ENCODE measurements at regions not wholly inside any gene's neighbourhood (a gene's known extent, or its start where the extent isn't known, plus 50 kb on each side); places are given as distances from the start of the nearest gene placed in this dataset.
"Not testable (repeated sequence)": the region's sequence is repeated elsewhere in the genome, so short reads cannot be mapped to it uniquely, and the experiment has no call there.

GRCh38 chr4:3932734-3933133, 166.5 kb downstream of the ADRA2C start:
- DNase-seq (ENCODE audit: low spot score), result not testable (repeated sequence)

GRCh38 chr4:3935406-3935805, 169.2 kb downstream of the ADRA2C start:
- not testable (repeated sequence) for DNase-seq (ENCODE audit: low spot score)

DNA sequence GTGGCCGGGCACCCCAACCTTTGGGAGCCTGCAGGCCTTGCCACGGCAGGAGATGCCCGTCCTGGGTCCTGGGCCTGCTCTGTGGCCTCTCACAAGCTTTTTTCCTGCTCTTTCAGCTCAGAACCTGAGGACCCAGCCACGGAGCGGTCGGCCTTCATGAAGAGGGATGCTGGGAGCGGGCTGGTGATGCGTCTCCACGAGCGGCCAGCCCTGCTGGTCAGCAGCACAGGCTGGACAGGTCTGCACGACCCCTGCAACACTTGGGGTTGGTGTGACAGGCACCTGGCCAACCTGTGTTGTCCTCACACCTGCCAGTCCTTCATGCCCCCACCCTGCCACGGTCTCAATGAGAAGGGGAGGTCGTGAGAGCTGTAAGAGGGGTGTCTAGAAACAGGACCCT, 170.0 kb downstream of the ADRA2C start:
- no peak for DNase-seq (ENCODE audit: low spot score)

- DNase-seq (ENCODE audit: low spot score), result not testable (repeated sequence)
These were observed 171.8 kb downstream of the ADRA2C start for GRCh38 chr4:3937849-3938562.

- DNase-seq (ENCODE audit: low spot score), result not testable (repeated sequence)
These were observed 172.5 kb downstream of the ADRA2C start for GRCh38 chr4:3938676-3939075.

DNA sequence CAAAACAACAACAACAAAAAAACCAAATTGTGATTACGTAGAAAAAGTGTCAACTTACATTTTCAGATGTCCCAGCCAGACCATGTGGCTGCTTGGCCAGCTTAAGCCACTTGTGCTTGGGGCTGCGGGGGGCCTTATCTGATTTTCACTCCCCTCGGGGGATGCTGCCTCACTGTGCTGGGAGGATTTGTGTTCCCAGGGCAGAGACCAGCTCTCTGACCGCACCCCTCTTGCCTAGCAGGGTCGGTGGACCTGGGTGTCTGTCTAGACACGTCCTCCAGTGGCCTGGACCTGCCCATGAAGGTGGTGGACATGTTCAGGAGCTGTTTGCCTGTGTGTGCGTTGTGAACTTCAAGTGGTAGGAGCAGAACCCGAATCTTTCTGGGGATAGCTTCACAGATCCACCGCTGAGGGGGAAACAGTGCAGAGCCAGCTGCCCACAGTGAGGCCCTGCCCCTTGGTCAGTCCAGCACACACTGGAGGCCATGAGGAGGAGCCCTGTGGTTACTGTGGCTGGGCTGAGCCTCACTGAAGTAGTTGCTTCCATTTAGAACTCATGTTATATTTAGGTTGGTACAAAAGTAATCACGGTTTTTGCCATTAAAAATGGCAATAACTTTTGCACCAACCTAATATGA, 173.9 kb downstream of the ADRA2C start:
- not testable (repeated sequence) for DNase-seq (ENCODE audit: low spot score)

- not testable (repeated sequence) for DNase-seq (ENCODE audit: low spot score)
These were observed 175.7 kb downstream of the ADRA2C start for GRCh38 chr4:3941735-3942522.

GRCh38 chr4:3942569-3942971, 176.4 kb downstream of the ADRA2C start:
- DNase-seq (ENCODE audit: low spot score), result peak; percentile 46

DNA sequence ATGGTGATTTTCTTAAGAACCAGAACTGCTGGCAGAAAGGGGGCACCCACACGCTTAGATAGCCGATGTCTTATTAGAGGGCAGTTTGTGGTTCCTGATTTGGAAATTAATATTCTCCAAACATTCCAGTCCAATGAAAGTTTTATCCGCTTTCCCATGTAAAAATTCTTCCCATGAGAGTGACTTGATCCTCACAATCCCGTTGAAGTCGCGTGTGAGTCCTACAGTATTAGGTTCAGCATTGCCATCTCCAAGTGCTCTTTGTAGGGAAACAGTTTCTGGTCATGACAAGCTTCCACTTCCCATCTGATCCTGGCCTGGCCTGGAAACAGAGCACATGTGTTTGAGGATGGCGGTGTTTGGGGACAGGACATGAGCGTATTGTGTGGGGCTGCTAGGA, 176.9 kb downstream of the ADRA2C start:
- DNase-seq (ENCODE audit: low spot score), result not testable (repeated sequence)

GRCh38 chr4:3945511-3946290, 179.5 kb downstream of the ADRA2C start:
- DNase-seq (ENCODE audit: low spot score), result no peak

GRCh38 chr4:3946553-3946952, 180.4 kb downstream of the ADRA2C start:
- not testable (repeated sequence) for DNase-seq (ENCODE audit: low spot score)

GRCh38 chr4:3947761-3948160, 181.6 kb downstream of the ADRA2C start:
- not testable (repeated sequence) for DNase-seq (ENCODE audit: low spot score)

DNA sequence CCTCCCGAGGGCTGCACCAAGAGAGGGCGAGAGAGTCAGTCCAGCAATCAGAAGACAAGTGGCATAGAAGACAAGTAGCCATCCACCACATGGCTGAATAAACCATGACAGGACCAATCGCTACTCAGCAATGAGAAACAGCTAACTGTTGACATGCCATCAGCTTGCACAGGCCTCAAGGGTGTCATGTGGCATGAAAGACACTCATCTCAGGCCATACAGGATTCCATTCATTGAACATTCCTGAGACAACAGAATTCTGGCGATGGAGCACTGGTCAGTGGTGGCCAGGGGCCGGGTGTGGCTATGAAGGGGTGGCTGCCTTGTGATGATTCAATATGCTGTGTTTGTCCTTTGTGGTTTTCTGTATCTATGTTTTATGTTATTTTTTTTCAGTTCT, 182.0 kb downstream of the ADRA2C start:
- DNase-seq (ENCODE audit: low spot score), result not testable (repeated sequence)

GRCh38 chr4:3949916-3950315, 183.7 kb downstream of the ADRA2C start:
- peak; percentile 44 for DNase-seq (ENCODE audit: low spot score)

DNA sequence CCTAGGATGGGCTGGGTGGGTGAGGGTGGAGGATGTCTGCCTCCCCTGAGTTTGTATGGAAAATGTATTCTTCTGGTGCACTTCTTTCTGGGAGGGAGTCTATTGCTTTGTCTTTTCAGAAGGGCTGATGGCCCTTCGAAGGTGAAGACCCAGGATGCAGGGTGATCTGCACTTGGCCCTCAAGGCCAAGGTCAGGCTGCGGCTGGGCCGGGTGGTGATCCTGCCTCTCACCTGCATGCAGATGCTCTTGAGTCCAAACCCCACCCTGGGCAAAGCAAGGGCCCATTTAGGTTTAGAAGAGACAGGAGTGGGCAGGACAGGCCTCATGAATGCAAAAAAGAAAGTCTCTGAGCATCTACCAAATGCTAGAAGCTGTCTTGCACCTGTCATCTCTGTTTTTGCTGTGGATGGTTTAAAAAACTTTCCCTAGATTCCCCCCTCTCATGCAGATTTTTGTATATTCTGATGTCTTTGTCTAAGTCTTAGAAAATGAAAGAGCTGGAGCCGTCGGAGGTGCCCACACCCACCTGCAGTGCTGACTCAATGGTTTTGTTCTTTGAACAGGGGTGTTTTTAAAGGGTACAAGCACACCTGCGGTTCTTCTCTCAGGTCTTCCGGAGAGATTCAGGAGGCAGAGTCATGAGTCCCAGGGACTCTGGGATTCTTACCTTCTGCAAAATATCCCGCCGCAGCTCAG, 186.4 kb downstream of the ADRA2C start:
- not testable (repeated sequence) for DNase-seq (ENCODE audit: low spot score)

DNA sequence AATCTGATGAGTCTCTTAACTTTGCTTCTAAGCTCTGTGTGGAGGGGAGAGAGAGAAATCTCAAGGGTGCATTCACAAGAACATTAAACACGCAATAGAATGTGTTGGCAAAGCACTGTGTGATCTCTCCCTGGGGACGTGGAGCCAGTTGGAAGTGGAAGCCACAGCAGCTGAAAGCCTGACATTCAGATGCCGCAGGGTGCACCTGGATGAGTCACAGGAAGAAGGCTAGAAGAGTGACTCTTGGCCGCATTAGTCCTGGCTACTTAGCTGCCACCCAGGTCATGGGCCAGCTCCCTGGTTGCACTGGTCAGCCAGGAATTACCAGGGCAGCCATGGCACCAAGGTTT, 186.9 kb downstream of the ADRA2C start:
- not testable (repeated sequence) for DNase-seq (ENCODE audit: low spot score)

DNA sequence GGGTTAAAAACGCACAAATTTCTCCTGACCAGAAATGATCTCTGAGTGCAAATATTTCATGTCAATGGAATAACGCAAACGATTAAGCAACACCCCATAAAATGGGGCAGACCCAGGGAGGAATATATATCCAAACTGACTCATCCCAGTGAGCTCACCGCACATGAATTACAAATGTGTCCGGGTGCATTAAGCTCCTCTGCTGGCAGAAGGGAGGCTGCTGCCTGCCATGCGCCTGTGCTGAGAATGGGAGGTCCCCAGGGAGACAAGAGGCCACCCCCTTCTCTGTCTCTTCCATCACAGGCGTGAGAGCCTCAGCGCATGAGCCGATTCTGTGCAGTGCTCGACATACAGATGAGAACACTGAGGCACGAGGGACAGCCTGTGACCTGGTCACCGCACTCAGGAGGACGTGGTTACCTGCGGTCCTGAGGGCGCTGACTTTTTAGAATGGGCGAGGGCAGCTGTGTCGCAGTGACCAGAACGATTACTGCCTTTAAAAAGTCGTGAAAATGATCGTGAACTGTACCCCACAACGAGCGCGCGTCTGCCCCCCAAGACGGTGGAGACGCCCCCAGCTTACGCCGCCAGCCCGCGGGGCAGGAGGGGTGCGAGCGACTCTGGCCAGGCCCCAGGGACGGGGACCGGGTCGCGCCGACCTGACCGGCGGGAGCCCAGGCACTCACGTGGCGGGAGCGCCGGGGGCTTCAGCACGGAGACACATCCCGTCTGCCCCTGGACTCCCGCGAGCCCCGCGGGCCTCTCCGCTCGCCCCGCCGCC, 188.5 kb downstream of the ADRA2C start:
- DNase-seq (ENCODE audit: low spot score), result peak; percentile 76

DNA sequence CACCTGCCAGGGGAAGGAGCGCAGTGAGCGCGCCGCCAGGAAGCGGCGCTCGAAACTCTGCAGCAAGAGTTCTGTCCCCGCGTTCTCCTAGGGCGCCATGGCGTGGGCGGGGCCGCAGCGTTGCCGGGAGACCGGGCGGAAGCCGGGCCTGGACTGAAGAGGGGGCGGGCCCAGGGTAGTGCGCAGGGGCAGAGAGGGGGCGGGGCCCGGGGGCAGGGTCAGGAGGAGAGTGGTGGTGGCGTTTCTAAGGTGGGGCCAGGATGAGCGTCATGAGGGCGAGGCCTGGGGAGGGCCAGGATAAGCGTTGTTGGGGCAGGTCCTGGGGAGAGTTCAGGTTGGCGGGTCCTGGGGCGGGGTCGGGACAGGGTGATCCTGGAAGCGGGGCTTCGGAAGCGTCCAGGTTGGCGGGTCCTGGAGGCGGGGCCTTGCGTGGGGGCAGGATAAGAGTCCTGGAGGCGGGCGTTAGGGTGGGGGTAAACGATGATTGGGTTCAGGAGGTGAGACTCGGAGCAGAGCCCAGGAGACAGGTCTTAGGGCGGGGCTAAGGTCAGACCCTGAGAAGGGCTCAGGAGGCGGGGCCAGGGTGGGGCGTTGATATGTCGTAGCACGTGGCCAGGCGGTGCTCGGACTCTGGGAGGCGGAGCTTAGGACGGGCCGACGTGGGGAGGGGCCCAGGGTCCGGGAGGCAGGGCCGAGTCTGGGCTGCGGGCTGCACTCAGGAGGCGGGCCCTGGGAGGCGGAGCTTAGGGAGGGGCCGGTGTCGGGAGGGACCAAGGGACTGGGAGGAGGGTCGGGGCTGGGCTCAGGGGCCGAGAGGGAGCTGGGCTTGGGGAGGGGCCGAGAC, 189.4 kb downstream of the ADRA2C start:
- peak; percentile 98 for DNase-seq (ENCODE audit: low spot score)

GRCh38 chr4:3956165-3956867, 190.1 kb downstream of the ADRA2C start:
- DNase-seq (ENCODE audit: low spot score), result not testable (repeated sequence)
